ENCODE measurements at regions not wholly inside any gene's neighbourhood (a gene's known extent, or its start where the extent isn't known, plus 50 kb on each side); places are given as distances from the start of the nearest gene placed in this dataset.

- H3K9me3 ChIP-seq (ENCODE audit: control insufficient read depth, insufficient read depth, low read depth, low read length) = no peaks in the 10 kb centered on the region
- no peaks in the 10 kb centered on the region for H3K4me1 ChIP-seq (ENCODE audit: control insufficient read depth, extremely low read depth, insufficient read depth, low read length)
- no peaks in the 10 kb centered on the region for H4K20me1 ChIP-seq (ENCODE audit: control insufficient read depth, extremely low read depth, insufficient read depth, low read length)
- H3K27me3 ChIP-seq (ENCODE audit: control insufficient read depth, insufficient read depth, low read length) = peaks cover under 1% of the 10 kb centered on the region
- no peaks in the 10 kb centered on the region for H3K36me3 ChIP-seq (ENCODE audit: control insufficient read depth, insufficient read depth, low read length)
- H3K4me2 ChIP-seq (ENCODE audit: extremely low read depth, insufficient read depth, low read length) = no peak overlapping the region
- H2AFZ ChIP-seq (ENCODE audit: low read length) = no peak overlapping the region
- H3K9ac ChIP-seq (ENCODE audit: insufficient read depth, low read length) = no peak overlapping the region
- H3K27ac ChIP-seq (ENCODE audit: insufficient read depth, low read length) = no peak overlapping the region
- no peak overlapping the region for H3K4me3 ChIP-seq (replicated peaks in 1 of 4; ENCODE audit: control extremely low read depth in 1 of 4, insufficient read depth in 1 of 4, low read depth in 3 of 4, low read length in 4 of 4)
- no peak for DNase-seq (ENCODE audit: low read depth in 2 of 2)
- H3K79me2 ChIP-seq (ENCODE audit: control insufficient read depth, insufficient read depth, low read length) = no peaks in the 10 kb centered on the region
- TF ChIP-seq EZH2 (IDR thresholded peaks at IDR 0.05; ENCODE audit: low read length, missing control alignments) = no peak
- TF ChIP-seq CTCF (conservative IDR thresholded peaks at IDR 0.05 in 1 of 2, IDR thresholded peaks at IDR 0.05 in 1 of 2; ENCODE audit: low read depth in 1 of 2, low read length in 2 of 2) = no peak
Observed at GRCh38 chr2:30022444-30023071, 101.2 kb upstream of the ALK start.

GRCh38 chr2:30024281-30024680 lies 102.9 kb upstream of the ALK start:
- Histone ChIP-seq H3K4me2 (ENCODE audit: extremely low read depth, insufficient read depth, low read length) (no peak overlapping the region), H3K4me3 (replicated peaks in 1 of 4; ENCODE audit: control extremely low read depth in 1 of 4, insufficient read depth in 1 of 4, low read depth in 3 of 4, low read length in 4 of 4) (no peak overlapping the region), H4K20me1 (ENCODE audit: control insufficient read depth, extremely low read depth, insufficient read depth, low read length) (no peaks in the 10 kb centered on the region), H3K79me2 (ENCODE audit: control insufficient read depth, insufficient read depth, low read length) (no peaks in the 10 kb centered on the region), H3K4me1 (ENCODE audit: control insufficient read depth, extremely low read depth, insufficient read depth, low read length) (no peaks in the 10 kb centered on the region), H3K36me3 (ENCODE audit: control insufficient read depth, insufficient read depth, low read length) (no peaks in the 10 kb centered on the region), H2AFZ (ENCODE audit: low read length) (no peak overlapping the region), H3K27ac (ENCODE audit: insufficient read depth, low read length) (no peak overlapping the region), H3K9me3 (ENCODE audit: control insufficient read depth, insufficient read depth, low read depth, low read length) (no peaks in the 10 kb centered on the region), H3K9ac (ENCODE audit: insufficient read depth, low read length) (no peak overlapping the region), H3K27me3 (ENCODE audit: control insufficient read depth, insufficient read depth, low read length) (peaks cover 3% of the 10 kb centered on the region)
- DNase-seq (ENCODE audit: low read depth in 2 of 2) = no peak
- TF ChIP-seq CTCF (conservative IDR thresholded peaks at IDR 0.05 in 1 of 2, IDR thresholded peaks at IDR 0.05 in 1 of 2; ENCODE audit: low read depth in 1 of 2, low read length in 2 of 2) (no peak), EZH2 (IDR thresholded peaks at IDR 0.05; ENCODE audit: low read length, missing control alignments) (no peak)

GRCh38 chr2:30026091-30027055 lies 105.0 kb upstream of the ALK start:
- DNase-seq (ENCODE audit: low read depth in 2 of 2) = peak; percentile 4 to 68
- H4K20me1 ChIP-seq (ENCODE audit: control insufficient read depth, extremely low read depth, insufficient read depth, low read length) = no peaks in the 10 kb centered on the region
- peaks cover 3% of the 10 kb centered on the region for H3K27me3 ChIP-seq (ENCODE audit: control insufficient read depth, insufficient read depth, low read length)
- H3K4me1 ChIP-seq (ENCODE audit: control insufficient read depth, extremely low read depth, insufficient read depth, low read length) = no peaks in the 10 kb centered on the region
- no peak overlapping the region for H3K27ac ChIP-seq (ENCODE audit: insufficient read depth, low read length)
- no peaks in the 10 kb centered on the region for H3K79me2 ChIP-seq (ENCODE audit: control insufficient read depth, insufficient read depth, low read length)
- peak; percentile 34 to 59 for TF ChIP-seq CTCF (conservative IDR thresholded peaks at IDR 0.05 in 1 of 2, IDR thresholded peaks at IDR 0.05 in 1 of 2; ENCODE audit: low read depth in 1 of 2, low read length in 2 of 2)
- no peak for TF ChIP-seq EZH2 (IDR thresholded peaks at IDR 0.05; ENCODE audit: low read length, missing control alignments)
- H2AFZ ChIP-seq (ENCODE audit: low read length) = no peak overlapping the region
- H3K4me3 ChIP-seq (replicated peaks in 1 of 4; ENCODE audit: control extremely low read depth in 1 of 4, insufficient read depth in 1 of 4, low read depth in 3 of 4, low read length in 4 of 4) = no peak overlapping the region
- no peak overlapping the region for H3K4me2 ChIP-seq (ENCODE audit: extremely low read depth, insufficient read depth, low read length)
- H3K36me3 ChIP-seq (ENCODE audit: control insufficient read depth, insufficient read depth, low read length) = no peaks in the 10 kb centered on the region
- H3K9me3 ChIP-seq (ENCODE audit: control insufficient read depth, insufficient read depth, low read depth, low read length) = no peaks in the 10 kb centered on the region
- H3K9ac ChIP-seq (ENCODE audit: insufficient read depth, low read length) = no peak overlapping the region
